ENCODE measurements at regions not wholly inside any gene's neighbourhood (a gene's known extent, or its start where the extent isn't known, plus 50 kb on each side); places are given as distances from the start of the nearest gene placed in this dataset.

- no peaks in the 10 kb centered on the region for H3K4me1 ChIP-seq (ENCODE audit: control insufficient read depth in 2 of 2, insufficient read depth in 2 of 2, low read length in 2 of 2)
- no peak for ATAC-seq (ENCODE audit: low read depth)
- H3K27ac ChIP-seq (ENCODE audit: low read length in 2 of 2): no peak overlapping the region
- CTCF ChIA-PET: no interaction called here
- no peak overlapping the region for H3K4me2 ChIP-seq (replicated peaks; ENCODE audit: low read depth, low read length, poor library complexity, severe bottlenecking)
- no peaks in the 10 kb centered on the region for H3K36me3 ChIP-seq (replicated peaks in 1 of 2; ENCODE audit: control extremely low read depth in 1 of 2, control insufficient read depth in 1 of 2, extremely low read depth in 1 of 2, insufficient read depth in 2 of 2, low read length in 1 of 2)
- TF ChIP-seq EZH2 (IDR thresholded peaks at IDR 0.05; ENCODE audit: borderline replicate concordance, insufficient read depth, low read depth, low read length, poor library complexity, severe bottlenecking): no peak
- TF ChIP-seq, protein P1, sequence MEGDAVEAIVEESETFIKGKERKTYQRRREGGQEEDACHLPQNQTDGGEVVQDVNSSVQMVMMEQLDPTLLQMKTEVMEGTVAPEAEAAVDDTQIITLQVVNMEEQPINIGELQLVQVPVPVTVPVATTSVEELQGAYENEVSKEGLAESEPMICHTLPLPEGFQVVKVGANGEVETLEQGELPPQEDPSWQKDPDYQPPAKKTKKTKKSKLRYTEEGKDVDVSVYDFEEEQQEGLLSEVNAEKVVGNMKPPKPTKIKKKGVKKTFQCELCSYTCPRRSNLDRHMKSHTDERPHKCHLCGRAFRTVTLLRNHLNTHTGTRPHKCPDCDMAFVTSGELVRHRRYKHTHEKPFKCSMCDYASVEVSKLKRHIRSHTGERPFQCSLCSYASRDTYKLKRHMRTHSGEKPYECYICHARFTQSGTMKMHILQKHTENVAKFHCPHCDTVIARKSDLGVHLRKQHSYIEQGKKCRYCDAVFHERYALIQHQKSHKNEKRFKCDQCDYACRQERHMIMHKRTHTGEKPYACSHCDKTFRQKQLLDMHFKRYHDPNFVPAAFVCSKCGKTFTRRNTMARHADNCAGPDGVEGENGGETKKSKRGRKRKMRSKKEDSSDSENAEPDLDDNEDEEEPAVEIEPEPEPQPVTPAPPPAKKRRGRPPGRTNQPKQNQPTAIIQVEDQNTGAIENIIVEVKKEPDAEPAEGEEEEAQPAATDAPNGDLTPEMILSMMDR (IDR thresholded peaks at IDR 0.05): no peak
- POLR2A ChIA-PET: no interaction called here
- H3K4me1 Mint-ChIP-seq: no peaks in the 10 kb centered on the region
- intact Hi-C loops (cut with micrococcal nuclease): no loop called here
- 89% methylated on average over 4 of the region's 4 CpGs for WGBS (ENCODE audit: insufficient coverage)
- no peak overlapping the region for H3K27ac Mint-ChIP-seq
- no peak overlapping the region for H3K4me3 Mint-ChIP-seq
- no peak overlapping the region for H3K4me3 ChIP-seq (ENCODE audit: control extremely low read depth in 1 of 5, extremely low read depth in 1 of 5, insufficient read depth in 1 of 5, low read depth in 2 of 5, low read length in 4 of 5)
- peaks cover 23% of the 10 kb centered on the region for H3K27me3 Mint-ChIP-seq
- H3K79me2 ChIP-seq (ENCODE audit: control insufficient read depth, insufficient read depth, low read length): no peaks in the 10 kb centered on the region
- no peak overlapping the region for H3K9ac ChIP-seq (ENCODE audit: low read length)
- H4K20me1 ChIP-seq (ENCODE audit: control insufficient read depth, insufficient read depth, low read length, poor library complexity, severe bottlenecking): no peaks in the 10 kb centered on the region
- DNase-seq: no peak
- no peak overlapping the region for H2AFZ ChIP-seq (ENCODE audit: insufficient read depth, low read depth, low read length, poor library complexity, severe bottlenecking)
- H3K27me3 ChIP-seq (replicated peaks in 1 of 4; ENCODE audit: control extremely low read depth in 1 of 4, control insufficient read depth in 3 of 4, insufficient read depth in 4 of 4, low read length in 3 of 4): peaks cover 0 to 10% (median 3%) of the 10 kb centered on the region in 4 experiments
- peaks cover 8 to 22% (median 19%) of the 10 kb centered on the region in 3 donors for H3K9me3 ChIP-seq (ENCODE audit: control extremely low read depth in 1 of 3, control insufficient read depth in 2 of 3, insufficient read depth in 1 of 3, low read length in 2 of 3)
- H3K9me3 Mint-ChIP-seq (ENCODE audit: insufficient read depth): peaks cover 7% of the 10 kb centered on the region
Measured at GRCh38 chr10:78330884-78331283, 297.2 kb downstream of the RPS24 start.

GRCh38 chr10:78331391-78331922, 297.8 kb downstream of the RPS24 start:
- Histone ChIP-seq H2AFZ (ENCODE audit: insufficient read depth, low read depth, low read length, poor library complexity, severe bottlenecking) (no peak overlapping the region), H3K27me3 (replicated peaks in 1 of 4; ENCODE audit: control extremely low read depth in 1 of 4, control insufficient read depth in 3 of 4, insufficient read depth in 4 of 4, low read length in 3 of 4) (peaks cover 0 to 10% (median 3%) of the 10 kb centered on the region in 4 experiments), H3K36me3 (replicated peaks in 1 of 2; ENCODE audit: control extremely low read depth in 1 of 2, control insufficient read depth in 1 of 2, extremely low read depth in 1 of 2, insufficient read depth in 2 of 2, low read length in 1 of 2) (no peaks in the 10 kb centered on the region), H3K27ac (ENCODE audit: low read length in 2 of 2) (no peak overlapping the region), H3K4me3 (ENCODE audit: control extremely low read depth in 1 of 5, extremely low read depth in 1 of 5, insufficient read depth in 1 of 5, low read depth in 2 of 5, low read length in 4 of 5) (no peak overlapping the region), H3K9me3 (ENCODE audit: control extremely low read depth in 1 of 3, control insufficient read depth in 2 of 3, insufficient read depth in 1 of 3, low read length in 2 of 3) (peaks cover 3 to 22% (median 13%) of the 10 kb centered on the region in 3 donors), H3K4me1 (ENCODE audit: control insufficient read depth in 2 of 2, insufficient read depth in 2 of 2, low read length in 2 of 2) (no peaks in the 10 kb centered on the region), H3K4me2 (replicated peaks; ENCODE audit: low read depth, low read length, poor library complexity, severe bottlenecking) (no peak overlapping the region), H3K9ac (ENCODE audit: low read length) (no peak overlapping the region), H3K79me2 (ENCODE audit: control insufficient read depth, insufficient read depth, low read length) (no peaks in the 10 kb centered on the region), H4K20me1 (ENCODE audit: control insufficient read depth, insufficient read depth, low read length, poor library complexity, severe bottlenecking) (no peaks in the 10 kb centered on the region)
- intact Hi-C loops (cut with micrococcal nuclease): no loop called here
- WGBS (ENCODE audit: insufficient coverage): 94% methylated on average over 5 of the region's 6 CpGs
- TF ChIP-seq, protein P1 (IDR thresholded peaks at IDR 0.05): no peak
- TF ChIP-seq EZH2 (IDR thresholded peaks at IDR 0.05; ENCODE audit: borderline replicate concordance, insufficient read depth, low read depth, low read length, poor library complexity, severe bottlenecking): no peak
- H3K4me1 Mint-ChIP-seq: no peaks in the 10 kb centered on the region
- H3K27me3 Mint-ChIP-seq: peaks cover 19% of the 10 kb centered on the region
- no peak overlapping the region for H3K4me3 Mint-ChIP-seq
- DNase-seq: no peak
- ChIA-PET CTCF (no interaction called here), POLR2A (no interaction called here)
- no peak overlapping the region for H3K27ac Mint-ChIP-seq
- ATAC-seq (ENCODE audit: low read depth): no peak
- H3K9me3 Mint-ChIP-seq (ENCODE audit: insufficient read depth): peaks cover 2% of the 10 kb centered on the region
